ENCODE measurements at regions not wholly inside any gene's neighbourhood (a gene's known extent, or its start where the extent isn't known, plus 50 kb on each side); places are given as distances from the start of the nearest gene placed in this dataset.

DNA sequence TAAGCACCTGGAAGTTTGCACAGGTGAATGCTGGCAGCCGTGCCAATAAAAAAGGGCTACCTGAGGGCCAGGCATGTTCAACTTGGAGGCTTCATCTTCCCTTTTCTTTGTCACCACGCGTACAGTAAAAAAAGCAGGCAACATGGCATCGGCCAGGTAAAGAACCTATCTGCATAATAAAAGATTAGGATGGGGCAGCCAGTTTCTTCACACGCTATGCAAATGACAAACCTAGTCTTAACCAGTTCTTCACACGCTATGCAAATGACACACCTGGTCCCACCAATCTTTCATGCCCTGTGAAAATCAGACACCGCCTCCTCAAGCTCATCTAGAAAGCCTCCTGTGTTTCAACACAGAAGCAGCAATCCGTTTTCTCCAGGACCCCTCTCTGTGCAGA is 413.4 kb downstream of the HLX start:
- TF ChIP-seq, protein P1, sequence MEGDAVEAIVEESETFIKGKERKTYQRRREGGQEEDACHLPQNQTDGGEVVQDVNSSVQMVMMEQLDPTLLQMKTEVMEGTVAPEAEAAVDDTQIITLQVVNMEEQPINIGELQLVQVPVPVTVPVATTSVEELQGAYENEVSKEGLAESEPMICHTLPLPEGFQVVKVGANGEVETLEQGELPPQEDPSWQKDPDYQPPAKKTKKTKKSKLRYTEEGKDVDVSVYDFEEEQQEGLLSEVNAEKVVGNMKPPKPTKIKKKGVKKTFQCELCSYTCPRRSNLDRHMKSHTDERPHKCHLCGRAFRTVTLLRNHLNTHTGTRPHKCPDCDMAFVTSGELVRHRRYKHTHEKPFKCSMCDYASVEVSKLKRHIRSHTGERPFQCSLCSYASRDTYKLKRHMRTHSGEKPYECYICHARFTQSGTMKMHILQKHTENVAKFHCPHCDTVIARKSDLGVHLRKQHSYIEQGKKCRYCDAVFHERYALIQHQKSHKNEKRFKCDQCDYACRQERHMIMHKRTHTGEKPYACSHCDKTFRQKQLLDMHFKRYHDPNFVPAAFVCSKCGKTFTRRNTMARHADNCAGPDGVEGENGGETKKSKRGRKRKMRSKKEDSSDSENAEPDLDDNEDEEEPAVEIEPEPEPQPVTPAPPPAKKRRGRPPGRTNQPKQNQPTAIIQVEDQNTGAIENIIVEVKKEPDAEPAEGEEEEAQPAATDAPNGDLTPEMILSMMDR (IDR thresholded peaks at IDR 0.05; ENCODE audit: extremely low read depth, insufficient read depth, missing control alignments), result no peak
- no peak for DNase-seq (ENCODE audit: low spot score)
- in situ Hi-C loops (cut with MboI; ENCODE audit: low pct_unique_long_range_greater_than_20kb, low sequenced_read_pairs, unreplicated experiment), result no loop called here

DNA sequence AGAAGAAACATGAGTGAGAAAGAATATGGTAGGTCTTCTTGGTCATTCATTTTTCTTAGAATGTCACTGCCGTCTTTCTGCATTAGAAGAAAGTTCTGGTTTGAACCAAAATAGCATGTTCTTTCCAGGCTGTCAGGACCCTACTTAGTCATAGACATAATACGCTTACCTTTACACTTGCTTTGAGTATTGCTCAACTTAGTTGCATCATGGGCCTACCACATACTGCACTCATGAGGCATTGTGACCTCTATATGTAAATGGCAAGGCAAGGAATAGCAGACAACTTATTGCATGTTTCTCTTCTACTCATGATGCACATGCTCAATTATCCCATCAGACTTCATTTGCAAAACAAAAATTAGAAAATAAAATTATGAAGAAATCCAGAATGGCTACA is 415.0 kb downstream of the HLX start:
- in situ Hi-C loops (cut with MboI; ENCODE audit: low pct_unique_long_range_greater_than_20kb, low sequenced_read_pairs, unreplicated experiment), result no loop called here
- TF ChIP-seq, protein P1 (IDR thresholded peaks at IDR 0.05; ENCODE audit: extremely low read depth, insufficient read depth, missing control alignments), result no peak
- no peak for DNase-seq (ENCODE audit: low spot score)

GRCh38 chr1:221302357-221302756 is 423.1 kb downstream of the HLX start:
- no peak for DNase-seq (ENCODE audit: low spot score)
- in situ Hi-C loops (cut with MboI; ENCODE audit: low pct_unique_long_range_greater_than_20kb, low sequenced_read_pairs, unreplicated experiment), result no loop called here

DNA sequence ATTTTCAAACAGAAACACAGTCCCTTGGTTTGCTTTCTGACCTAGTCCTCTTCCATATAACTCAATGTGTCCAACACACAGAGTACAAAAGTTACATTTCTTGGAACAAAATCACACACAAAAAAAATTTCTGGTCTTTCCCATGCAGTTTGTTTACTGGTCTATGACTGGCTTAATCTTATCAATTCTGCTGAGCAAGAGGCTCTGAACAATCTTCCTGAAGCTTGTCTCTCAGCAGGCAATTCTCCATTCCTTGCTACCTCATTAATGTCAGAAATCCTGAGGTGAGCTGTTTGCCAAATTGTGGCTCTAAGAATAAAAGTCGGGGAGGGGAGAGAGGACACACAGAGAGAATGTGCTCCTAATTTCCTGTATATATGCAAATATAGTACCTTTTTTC is 423.6 kb downstream of the HLX start:
- DNase-seq (ENCODE audit: low spot score), result no peak
- TF ChIP-seq, protein P1 (IDR thresholded peaks at IDR 0.05; ENCODE audit: extremely low read depth, insufficient read depth, missing control alignments), result no peak
- in situ Hi-C loops (cut with MboI; ENCODE audit: low pct_unique_long_range_greater_than_20kb, low sequenced_read_pairs, unreplicated experiment), result no loop called here

More at GRCh38 chr1:221302357-221302756, 423.1 kb downstream of the HLX start:
- TF ChIP-seq, protein P1 (IDR thresholded peaks at IDR 0.05; ENCODE audit: extremely low read depth, insufficient read depth, missing control alignments), result no peak

- TF ChIP-seq, protein P1 (IDR thresholded peaks at IDR 0.05; ENCODE audit: extremely low read depth, insufficient read depth, missing control alignments), result no peak
- in situ Hi-C loops (cut with MboI; ENCODE audit: low pct_unique_long_range_greater_than_20kb, low sequenced_read_pairs, unreplicated experiment), result no loop called here
- no peak for DNase-seq (ENCODE audit: low spot score)
Measured at GRCh38 chr1:221303623-221304022, 424.4 kb downstream of the HLX start.

DNA sequence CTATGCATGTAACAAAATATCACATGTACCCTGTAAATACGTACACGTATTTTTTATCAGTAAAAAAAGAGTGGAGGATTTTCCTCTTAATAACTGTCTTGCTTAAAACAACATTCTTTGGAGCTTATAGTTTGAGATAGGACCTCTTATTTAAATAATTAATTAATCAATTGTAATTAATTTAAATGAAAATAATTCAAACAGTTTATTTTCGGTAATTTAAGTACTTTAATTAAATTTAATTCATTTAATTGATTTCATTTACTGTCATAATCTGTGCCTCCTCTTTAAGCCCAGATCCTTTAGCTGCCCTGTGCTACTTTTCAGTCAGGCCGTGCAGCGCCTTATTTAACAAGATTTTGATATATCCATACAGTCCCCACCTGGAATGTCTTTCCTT is 427.0 kb downstream of the HLX start:
- TF ChIP-seq, protein P1 (IDR thresholded peaks at IDR 0.05; ENCODE audit: extremely low read depth, insufficient read depth, missing control alignments), result no peak
- in situ Hi-C loops (cut with MboI; ENCODE audit: low pct_unique_long_range_greater_than_20kb, low sequenced_read_pairs, unreplicated experiment), result no loop called here
- DNase-seq (ENCODE audit: low spot score), result no peak
